Cerebellar nuclear complex (tissue), 1 donor: ENCODE measurements at regions not wholly inside any gene's neighbourhood (a gene's known extent, or its start where the extent isn't known, plus 50 kb on each side); places are given as distances from the start of the nearest gene placed in this dataset.

Experiments
- DNase-seq, 2 experiments: peaks; one replicate each; lab custom pipeline; 2025; lab: John Stamatoyannopoulos, UW

DNA sequence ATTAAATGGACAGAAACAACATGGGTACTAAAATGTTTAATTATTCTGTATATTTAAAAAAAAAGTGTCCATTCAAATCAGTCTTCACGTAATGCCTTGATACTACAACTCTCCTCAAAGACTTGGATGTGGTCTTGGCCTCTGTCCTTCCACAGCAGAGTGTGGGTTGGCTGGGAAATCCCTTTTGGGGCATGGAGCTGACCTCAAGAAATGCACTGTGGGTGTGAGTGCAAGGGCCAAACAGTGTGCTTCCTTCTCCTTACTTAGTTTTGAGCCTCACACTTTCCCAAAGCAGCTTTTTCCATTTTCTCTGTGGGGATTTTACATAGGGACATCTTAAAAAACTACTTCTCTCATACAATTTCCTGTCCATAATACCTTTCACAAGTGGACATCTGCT, 607.4 kb downstream of the EFNB2 start:
- DNase-seq: no peak

DNA sequence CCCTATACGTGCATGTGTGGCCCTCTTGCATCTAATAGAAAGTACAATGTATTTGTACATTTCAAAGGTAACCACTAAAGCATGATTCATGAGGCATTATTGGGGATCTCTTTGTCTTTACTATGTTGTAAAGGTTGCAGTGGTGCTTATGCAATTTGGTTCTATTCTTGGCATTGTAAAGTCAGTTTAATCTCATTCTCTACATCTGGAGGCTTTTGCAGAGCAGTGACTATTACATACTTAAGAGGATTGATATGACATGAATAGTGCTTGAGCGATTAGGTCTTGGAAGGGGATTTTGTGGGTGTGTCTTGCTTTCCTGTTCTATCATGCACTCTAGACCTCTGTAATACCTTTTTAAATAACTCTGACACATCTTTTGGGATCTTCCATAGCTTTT, 610.0 kb downstream of the EFNB2 start:
- DNase-seq: no peak

GRCh38 chr13:105921711-105922110, 613.8 kb downstream of the EFNB2 start:
- no peak for DNase-seq

DNA sequence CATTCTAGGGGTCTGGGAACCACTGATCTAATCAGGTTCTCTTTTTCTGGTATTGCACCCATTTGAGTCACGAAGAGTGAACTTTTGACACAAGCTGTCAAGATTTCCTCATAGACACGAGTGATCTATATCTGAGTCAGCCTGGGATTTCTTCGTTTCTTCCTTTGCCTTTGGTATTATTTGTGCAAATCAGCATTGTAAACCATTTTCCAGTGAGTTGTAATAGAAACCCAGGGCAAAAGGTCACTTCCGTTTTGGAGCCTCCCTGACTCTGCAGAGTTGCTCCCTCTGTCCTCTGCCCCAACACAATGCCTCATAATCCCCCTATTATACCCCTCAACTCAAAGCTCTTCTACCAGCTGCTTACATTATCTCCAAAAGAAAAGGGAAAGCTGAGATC, 615.1 kb downstream of the EFNB2 start:
- no peak for DNase-seq

DNA sequence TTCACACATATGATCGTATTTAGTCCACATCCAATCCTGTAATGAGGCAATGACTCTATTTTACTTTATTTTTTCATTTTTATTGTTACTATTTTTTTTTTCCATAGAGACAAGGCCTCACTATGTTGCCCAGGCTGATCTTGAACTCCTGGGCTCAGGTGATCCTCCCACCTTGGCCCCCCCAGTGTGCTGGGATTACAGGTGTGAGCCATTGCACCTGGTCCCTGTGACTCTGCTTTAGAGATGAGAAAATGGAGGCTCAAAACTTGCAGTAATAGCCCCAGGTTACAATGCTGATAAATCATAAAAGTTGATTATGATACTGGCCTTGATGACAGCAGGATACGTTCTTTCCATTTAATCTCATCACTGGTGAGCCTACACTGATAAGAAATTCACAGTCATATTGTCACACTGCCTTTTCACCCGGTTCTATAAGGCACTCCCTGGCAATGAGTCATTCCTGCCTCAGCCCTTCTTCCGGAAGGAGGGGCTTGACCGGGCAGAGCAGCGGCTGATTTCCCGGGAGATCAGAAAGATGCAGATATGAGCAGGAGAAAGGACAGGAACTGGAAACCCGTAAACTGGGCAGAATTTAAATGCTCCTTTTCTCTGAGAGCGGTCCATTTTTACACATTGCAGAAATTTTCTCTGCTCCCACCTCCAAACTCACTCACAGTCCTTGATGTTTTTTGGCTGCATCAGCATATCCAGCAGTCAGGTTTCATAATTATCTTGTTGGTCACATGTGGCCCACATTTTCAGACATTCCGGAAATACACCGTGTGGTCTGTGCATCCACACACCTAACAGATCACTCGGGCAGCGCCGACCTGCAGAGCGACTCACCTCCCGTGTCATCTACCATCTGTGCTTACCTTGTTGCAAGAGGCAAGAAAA, 616.4 kb downstream of the EFNB2 start:
- peak in 1 of 2 experiments; percentile 24 for DNase-seq

GRCh38 chr13:105915146-105915850, 620.2 kb downstream of the EFNB2 start:
- no peak for DNase-seq

DNA sequence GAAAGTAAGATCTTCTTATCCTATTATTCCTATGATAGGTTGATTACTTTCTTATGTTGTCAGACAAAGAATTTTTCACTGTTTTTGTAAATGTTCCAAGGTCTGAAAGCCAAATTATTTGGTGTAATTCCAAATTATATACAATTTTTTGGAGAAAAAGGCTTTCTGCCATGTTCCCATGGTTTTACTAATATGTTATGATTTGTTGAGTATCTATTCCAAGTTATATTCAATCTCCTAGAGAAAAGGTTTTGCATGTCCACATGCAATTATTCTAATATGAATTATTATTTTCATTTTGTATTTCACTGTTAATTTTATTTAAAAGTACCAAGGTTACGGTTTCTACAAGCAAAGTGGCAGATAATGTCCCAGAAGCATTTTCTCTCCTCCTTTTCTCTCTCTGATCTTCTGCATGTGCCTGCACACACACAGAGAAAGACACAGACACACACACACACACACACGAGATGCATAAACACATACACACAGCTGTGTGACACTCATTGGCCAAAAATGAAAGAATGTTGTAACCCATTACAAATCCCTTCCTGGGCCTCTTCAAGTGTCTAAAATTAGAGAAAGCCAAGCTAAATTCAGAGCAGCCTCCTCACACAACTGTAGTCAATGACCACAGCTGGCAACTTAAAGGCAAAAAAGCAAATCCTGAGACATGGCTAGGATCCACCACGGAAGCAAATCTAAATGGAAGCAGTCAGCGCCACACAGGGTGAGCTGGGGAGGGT, 621.0 kb downstream of the EFNB2 start:
- DNase-seq: no peak

GRCh38 chr13:105908586-105908985, 626.9 kb downstream of the EFNB2 start:
- no peak for DNase-seq

GRCh38 chr13:105907319-105908019, 628.0 kb downstream of the EFNB2 start:
- DNase-seq: no peak

- DNase-seq: no peak
These were observed 628.7 kb downstream of the EFNB2 start for GRCh38 chr13:105906746-105907145.

DNA sequence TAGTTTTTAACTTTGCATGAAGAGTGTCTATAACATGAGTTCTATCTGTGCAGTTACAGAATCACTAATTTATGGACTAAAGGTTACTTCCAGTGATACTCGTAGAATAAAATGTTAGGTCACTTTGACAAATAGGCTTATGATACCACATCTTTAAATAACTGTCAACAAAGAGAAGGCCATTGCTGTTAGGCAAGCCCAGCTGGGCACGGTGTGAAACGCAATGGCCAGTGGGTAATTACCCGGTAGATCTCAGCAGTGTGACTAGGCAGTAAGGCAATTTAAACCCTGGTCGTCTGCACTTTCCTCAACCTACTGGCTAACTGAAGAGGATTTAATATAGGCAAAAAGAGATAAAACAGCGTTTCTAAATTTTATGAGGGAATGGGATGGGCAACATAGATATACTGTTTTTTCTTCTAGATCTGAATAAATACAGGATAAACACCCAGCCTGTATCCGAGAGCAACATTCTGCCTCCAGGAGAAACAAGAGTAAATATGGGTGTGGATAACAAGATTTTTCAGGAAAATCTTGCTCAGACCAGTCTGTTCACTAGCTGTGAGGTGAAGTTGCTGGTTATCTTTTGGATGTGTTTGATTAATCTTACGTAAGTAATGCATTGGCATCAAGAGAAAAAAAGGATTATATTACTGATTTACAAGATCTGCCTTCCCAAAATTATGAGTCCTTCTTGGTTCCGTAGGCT, 631.3 kb downstream of the EFNB2 start:
- DNase-seq: no peak

DNA sequence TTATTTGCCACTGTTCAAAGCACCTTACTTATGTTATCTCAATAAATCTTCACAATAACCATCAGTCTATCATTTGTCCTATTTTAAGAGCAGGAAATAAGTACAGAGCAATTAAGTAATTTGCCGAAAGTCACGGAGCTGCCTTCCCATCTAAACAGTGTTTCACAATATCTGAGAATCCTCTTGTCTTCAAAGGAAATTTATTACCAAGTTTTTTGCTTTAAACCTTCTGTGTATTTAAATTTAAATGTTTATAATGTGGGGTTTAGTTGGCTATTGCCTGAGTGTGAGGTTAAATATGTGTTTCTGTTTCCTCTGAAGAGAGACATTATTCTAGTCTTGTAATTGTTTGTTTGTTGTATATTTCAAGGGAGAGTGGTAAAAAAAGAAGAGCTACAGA, 633.1 kb downstream of the EFNB2 start:
- no peak for DNase-seq

- no peak for DNase-seq
These were observed 637.9 kb downstream of the EFNB2 start for GRCh38 chr13:105897575-105897974.

DNA sequence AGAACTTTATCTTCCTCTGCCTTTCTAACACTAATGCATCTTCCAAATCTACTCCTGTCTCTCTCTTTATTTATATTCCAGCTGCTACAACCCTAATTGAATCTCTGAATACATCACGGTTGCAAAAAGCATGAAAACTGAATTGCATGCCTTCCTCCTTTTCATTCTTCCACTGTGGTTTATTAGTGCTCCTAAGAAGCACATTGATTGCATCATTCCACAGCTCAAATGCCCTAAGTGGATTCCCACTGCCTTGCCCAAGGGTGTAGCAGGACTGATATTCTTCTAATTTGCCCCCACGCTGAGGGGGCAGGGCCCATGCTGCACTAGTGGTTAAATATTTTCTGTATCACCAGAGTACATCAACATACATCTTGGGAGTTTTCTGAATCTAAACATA, 640.8 kb downstream of the EFNB2 start:
- no peak for DNase-seq

- DNase-seq: no peak
These were observed 645.0 kb downstream of the EFNB2 start for GRCh38 chr13:105890509-105890908.

DNA sequence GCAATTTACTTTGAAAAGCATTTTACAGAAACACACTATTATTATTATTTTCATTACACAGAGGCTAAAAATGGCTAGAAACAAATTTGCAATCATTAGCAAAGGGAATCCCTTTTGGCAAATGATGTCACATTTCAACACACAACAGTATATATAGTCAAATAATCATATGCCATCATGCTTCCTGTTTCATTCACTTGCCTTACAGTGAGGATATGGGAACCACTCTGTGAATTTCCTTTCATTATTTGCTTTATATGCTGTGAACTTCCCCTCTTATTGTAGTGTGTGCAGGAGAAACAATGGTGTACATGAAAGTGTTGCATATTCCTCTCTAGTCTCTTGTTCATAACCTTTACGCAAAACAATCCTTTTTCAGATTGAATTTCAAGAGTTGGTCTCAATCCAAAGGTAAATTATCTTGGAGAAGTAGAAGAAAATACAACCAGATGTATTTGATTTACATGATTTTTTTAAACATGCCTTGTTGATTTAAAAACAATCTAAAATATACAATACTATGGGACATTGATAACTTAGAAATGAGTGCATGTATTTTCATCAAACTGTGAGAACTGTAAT, 657.3 kb downstream of the EFNB2 start:
- DNase-seq: no peak

- no peak for DNase-seq
These were observed 660.6 kb downstream of the EFNB2 start for GRCh38 chr13:105874814-105875213.

GRCh38 chr13:105871768-105872167, 663.7 kb downstream of the EFNB2 start:
- no peak for DNase-seq

DNA sequence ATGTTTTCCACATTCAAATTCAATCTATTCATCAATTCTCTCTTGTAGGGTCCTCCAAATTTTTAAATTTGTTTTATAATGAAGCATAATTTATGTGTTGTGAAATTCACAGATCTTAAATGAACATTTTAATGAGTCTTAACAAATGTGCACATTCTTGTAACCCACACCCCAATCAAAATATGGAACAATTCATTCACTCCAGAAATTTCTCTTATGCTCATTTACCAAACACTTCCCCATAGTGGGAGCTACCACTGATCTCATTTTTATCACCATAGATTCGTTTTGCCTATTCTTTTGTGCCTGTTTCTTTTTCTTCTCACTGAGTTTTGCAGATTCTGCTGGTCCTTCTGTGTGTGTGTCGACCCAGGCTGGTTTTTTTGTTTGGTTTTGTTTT, 664.1 kb downstream of the EFNB2 start:
- DNase-seq: no peak

DNA sequence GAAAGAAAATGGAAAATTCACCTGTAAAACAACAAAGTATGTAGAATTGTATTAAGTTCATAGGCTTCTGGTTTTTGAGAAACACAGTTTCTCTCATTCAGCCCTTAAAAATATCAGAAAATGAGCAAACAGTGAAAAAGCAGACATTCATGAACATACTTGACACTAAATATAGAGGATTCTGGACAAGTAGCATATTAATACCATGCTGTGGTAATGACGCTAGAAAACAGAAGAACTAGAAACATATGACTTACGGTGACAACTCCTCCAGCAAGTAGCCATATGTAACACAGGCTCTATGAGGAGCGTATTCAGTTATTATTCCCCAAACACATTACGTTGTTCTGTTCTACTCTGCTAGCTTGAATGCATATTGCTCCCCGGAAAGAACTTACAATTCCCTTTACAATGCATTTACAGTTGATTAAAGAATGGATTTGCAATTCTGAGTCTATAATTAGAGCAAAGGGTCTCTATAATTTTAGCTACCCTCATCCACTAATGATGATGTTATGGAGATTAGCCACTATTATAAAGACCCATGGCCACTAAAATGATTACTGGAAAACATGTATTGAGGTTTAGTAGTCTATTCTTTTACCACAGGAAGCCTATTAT, 672.1 kb downstream of the EFNB2 start:
- DNase-seq: no peak

GRCh38 chr13:105848494-105848893, 687.0 kb downstream of the EFNB2 start:
- no peak for DNase-seq
